SK-N-MC (cell line): ENCODE measurements at regions not wholly inside any gene's neighbourhood (a gene's known extent, or its start where the extent isn't known, plus 50 kb on each side); places are given as distances from the start of the nearest gene placed in this dataset.
"Not testable (repeated sequence)": the region's sequence is repeated elsewhere in the genome, so short reads cannot be mapped to it uniquely, and the experiment has no call there.

Experiments
- DNase-seq: peaks from one replicate; pipeline ENCODE4 v3.0.0-alpha.2; 2011; ENCODE audit warnings: low read depth, low spot score
- H3K27ac ChIP-seq: fragments of 200-600 bp; sonication (generic); 2 replicates; pipeline ENCODE4 v1.5.1; 2016; ENCODE audit warnings: mixed run types
- H3K36me3 ChIP-seq: fragments of 200-600 bp; sonication (generic); 2 replicates; pipeline ENCODE4 v1.6.1; 2017; ENCODE audit warnings: antibody characterized with exemption, low read length, mixed read lengths; ENCODE audit not compliant: insufficient read depth
- H3K4me3 ChIP-seq: fragments of 200-600 bp; sonication (generic); 2 replicates; pipeline ENCODE4 v1.5.1; 2016
- H3K9ac ChIP-seq: fragments of 200-600 bp; sonication (generic); 2 replicates; pipeline ENCODE4 v1.8.0; 2017; ENCODE audit warnings: mixed run types, mixed read lengths; ENCODE audit not compliant: insufficient read length
- H3K9me3 ChIP-seq: fragments of 200-600 bp; sonication (generic); 2 replicates; pipeline ENCODE4 v1.6.1; 2017; ENCODE audit warnings: low read depth, mild to moderate bottlenecking, antibody characterized with exemption, low read length, moderate library complexity, mixed read lengths
- EZH2 ChIP-seq: fragments of 200-600 bp; sonication (generic); IDR thresholded peaks from one replicate; pipeline ENCODE4 v1.6.1; 2017; ENCODE audit warnings: antibody characterized with exemption
- FOXP2 ChIP-seq: optimal IDR thresholded peaks from 2 replicates; pipeline ENCODE3; 2011; ENCODE audit warnings: mild to moderate bottlenecking, moderate library complexity; ENCODE audit not compliant: insufficient read depth; ENCODE audit errors: extremely low read length, control extremely low read depth
- POLR2AphosphoS5 ChIP-seq: IDR thresholded peaks from 2 replicates; pipeline ENCODE4 v1.6.1; 2012; ENCODE audit warnings: mild to moderate bottlenecking, low read depth, low read length, borderline replicate concordance

DNA sequence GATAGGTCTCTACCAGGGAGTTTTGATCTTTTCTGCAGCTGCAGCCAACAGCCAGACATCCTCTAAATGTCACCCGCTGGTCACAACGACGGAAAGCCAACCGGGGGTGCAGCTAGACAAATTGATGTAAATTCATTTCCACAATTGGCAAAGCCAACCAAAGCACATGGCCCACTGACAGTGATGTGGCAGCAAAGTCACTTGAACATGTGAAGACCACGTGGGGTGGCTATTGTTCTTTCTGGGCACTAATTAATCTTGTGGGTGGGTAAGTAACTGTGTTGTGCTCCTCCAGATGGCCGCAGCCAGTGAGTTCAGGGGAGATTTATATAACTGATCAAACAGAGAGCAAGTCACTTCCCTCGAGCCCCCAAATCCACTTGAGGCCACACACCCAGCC, 354.1 kb downstream of the ANKRD30A start:
- H3K9me3 ChIP-seq, result no peaks in the 10 kb centered on the region
- TF ChIP-seq POLR2AphosphoS5, result no peak
- TF ChIP-seq FOXP2, result no peak
- no peak for TF ChIP-seq EZH2
- DNase-seq, result no peak
- no peak overlapping the region for H3K27ac ChIP-seq
- H3K4me3 ChIP-seq, result no peak overlapping the region
- no peak overlapping the region for H3K9ac ChIP-seq
- no peaks in the 10 kb centered on the region for H3K36me3 ChIP-seq

DNA sequence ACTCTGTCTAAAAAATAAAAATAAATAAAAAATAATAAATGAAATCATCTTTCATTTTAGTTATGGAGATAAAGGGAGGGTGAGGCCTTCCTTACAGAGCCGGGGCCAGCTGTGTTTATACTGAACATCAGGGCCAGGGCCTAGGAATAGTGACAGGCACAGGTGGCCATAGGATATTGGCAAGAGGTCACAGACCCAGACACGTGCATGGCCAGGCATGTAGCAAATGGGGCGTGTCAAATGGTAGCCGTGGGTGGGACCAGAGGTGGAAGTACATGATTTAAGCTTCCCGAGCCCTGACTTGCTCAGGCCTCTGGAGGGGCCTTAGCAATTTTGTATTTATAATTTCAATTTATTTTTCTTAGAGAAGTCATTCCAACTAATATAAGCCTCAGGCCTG, 353.0 kb downstream of the ANKRD30A start:
- H3K9ac ChIP-seq, result no peak overlapping the region
- no peak for DNase-seq
- no peaks in the 10 kb centered on the region for H3K9me3 ChIP-seq
- H3K4me3 ChIP-seq, result no peak overlapping the region
- no peaks in the 10 kb centered on the region for H3K36me3 ChIP-seq
- TF ChIP-seq EZH2, result no peak
- no peak for TF ChIP-seq POLR2AphosphoS5
- TF ChIP-seq FOXP2, result no peak
- H3K27ac ChIP-seq, result no peak overlapping the region

DNA sequence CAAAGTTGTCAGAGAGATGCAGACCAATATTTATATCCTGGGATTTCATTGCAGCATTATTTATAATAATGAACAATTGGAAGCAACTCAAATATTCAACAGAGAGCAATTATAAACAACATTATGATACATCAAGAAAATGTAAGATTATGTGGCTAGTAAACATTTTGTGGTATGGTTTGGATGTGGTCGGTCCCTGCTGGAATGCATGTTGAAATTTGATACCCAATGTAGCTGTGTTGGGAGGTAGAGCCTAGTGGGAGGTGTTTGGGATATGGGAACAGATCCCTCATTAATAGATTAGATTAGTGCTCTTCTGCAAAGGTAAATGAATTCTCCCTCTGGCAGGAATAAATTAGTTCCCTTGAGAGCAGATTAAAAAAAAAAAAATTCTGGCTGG, 350.9 kb downstream of the ANKRD30A start:
- Histone ChIP-seq H3K4me3 (no peak overlapping the region), H3K9me3 (no peaks in the 10 kb centered on the region), H3K9ac (no peak overlapping the region), H3K36me3 (no peaks in the 10 kb centered on the region), H3K27ac (no peak overlapping the region)
- no peak for DNase-seq
- no peak for TF ChIP-seq FOXP2

DNA sequence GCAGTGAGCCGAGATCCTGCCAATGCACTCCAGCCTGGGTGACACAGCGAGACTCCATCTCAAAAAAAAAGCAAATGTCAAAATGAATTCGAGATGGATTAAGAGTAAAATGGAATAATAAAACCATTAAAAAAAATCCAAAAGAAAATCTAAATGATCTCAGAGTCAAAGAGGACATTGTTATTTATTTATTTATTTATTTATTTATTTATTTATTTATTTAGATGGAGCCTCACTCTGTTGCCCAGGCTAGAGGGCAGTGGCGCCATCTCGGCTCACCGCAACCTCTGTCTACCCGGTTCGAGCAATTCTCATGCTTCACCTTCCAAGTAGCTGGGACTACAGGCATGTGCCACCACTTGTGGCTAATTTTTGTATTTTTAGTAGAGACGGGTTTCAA, 349.2 kb downstream of the ANKRD30A start:
- H3K36me3 ChIP-seq, result no peaks in the 10 kb centered on the region
- DNase-seq, result no peak
- no peaks in the 10 kb centered on the region for H3K9me3 ChIP-seq
- H3K4me3 ChIP-seq, result no peak overlapping the region
- no peak overlapping the region for H3K9ac ChIP-seq
- H3K27ac ChIP-seq, result no peak overlapping the region
- TF ChIP-seq POLR2AphosphoS5 (no peak), EZH2 (no peak), FOXP2 (no peak)

- Histone ChIP-seq H3K36me3 (no peaks in the 10 kb centered on the region), H3K4me3 (no peak overlapping the region), H3K9ac (no peak overlapping the region), H3K9me3 (no peaks in the 10 kb centered on the region), H3K27ac (no peak overlapping the region)
- TF ChIP-seq POLR2AphosphoS5 (no peak), FOXP2 (no peak), EZH2 (no peak)
- no peak for DNase-seq
Observed at GRCh38 chr10:37473906-37474305, 348.5 kb downstream of the ANKRD30A start.

- Histone ChIP-seq H3K27ac (no peak overlapping the region), H3K36me3 (no peaks in the 10 kb centered on the region), H3K9ac (no peak overlapping the region), H3K9me3 (no peaks in the 10 kb centered on the region), H3K4me3 (no peak overlapping the region)
- DNase-seq, result no peak
- no peak for TF ChIP-seq POLR2AphosphoS5
Observed at GRCh38 chr10:37467246-37467645, 341.8 kb downstream of the ANKRD30A start.

DNA sequence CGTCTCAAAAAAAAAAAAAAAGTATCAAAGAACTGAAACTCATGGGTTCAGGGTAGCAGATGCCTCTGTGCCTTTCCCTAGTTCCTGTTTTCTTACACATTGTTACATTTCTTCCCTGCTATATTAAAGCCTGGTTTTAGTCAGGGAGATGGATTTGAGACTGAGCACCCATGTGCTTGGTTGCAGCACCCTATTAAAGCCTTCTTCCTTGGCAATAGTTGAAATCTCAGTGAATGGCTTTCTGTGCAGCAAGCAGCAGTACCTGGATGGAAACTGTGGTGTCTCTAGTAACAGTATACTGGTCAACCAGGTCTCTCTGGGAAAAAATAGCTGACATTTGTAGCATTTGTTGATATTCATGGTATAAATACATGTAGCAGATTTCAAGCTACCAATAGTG, 331.1 kb downstream of the ANKRD30A start:
- H3K27ac ChIP-seq, result no peak overlapping the region
- no peaks in the 10 kb centered on the region for H3K9me3 ChIP-seq
- no peak overlapping the region for H3K4me3 ChIP-seq
- H3K9ac ChIP-seq, result no peak overlapping the region
- no peaks in the 10 kb centered on the region for H3K36me3 ChIP-seq
- TF ChIP-seq FOXP2, result no peak
- TF ChIP-seq EZH2, result no peak
- TF ChIP-seq POLR2AphosphoS5, result no peak
- no peak for DNase-seq

DNA sequence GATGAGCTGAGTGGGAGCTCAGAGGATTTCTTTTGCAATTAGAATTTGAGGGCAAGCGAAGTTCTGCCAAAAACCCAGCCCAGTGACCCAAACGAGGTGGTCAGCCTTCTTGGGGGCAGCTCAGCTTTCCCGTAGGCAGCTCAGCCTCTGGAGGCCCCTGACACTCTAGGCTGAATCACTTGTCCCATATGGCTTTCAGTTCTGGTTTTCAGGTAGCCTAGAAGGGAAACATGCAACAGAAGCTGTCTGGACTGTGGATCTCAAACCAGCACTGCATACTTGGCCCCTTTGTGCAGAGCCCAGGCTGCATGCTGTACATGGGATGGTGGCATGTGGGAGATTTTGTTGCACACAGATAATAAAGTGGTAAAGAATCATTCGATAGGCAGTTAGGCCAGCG, 322.8 kb downstream of the ANKRD30A start:
- Histone ChIP-seq H3K27ac (no peak overlapping the region), H3K9me3 (no peaks in the 10 kb centered on the region), H3K9ac (no peak overlapping the region), H3K4me3 (no peak overlapping the region), H3K36me3 (no peaks in the 10 kb centered on the region)
- TF ChIP-seq POLR2AphosphoS5 (no peak), FOXP2 (no peak), EZH2 (no peak)
- DNase-seq, result no peak

DNA sequence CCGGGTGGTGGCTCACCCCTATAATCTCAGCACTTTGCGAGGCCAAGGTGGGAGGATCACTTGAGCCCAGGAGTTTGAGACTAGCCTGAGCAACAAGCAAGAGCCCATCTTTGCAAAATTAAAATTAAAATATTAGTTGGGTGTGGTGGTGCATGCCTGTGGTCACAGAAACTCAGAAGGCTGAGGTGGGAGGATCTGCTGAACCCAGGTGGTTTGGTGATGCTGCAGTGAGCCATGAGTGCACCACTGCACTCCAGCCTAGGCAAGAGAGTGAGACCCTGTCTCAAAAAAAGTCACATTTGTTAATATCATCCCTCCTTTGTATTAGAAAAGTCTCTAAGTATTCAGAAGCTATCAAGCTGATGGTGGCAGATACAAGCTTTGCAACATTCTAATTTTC, 317.5 kb downstream of the ANKRD30A start:
- no peak for TF ChIP-seq POLR2AphosphoS5
- Histone ChIP-seq H3K9me3 (no peaks in the 10 kb centered on the region), H3K27ac (no peak overlapping the region), H3K4me3 (no peak overlapping the region), H3K9ac (no peak overlapping the region), H3K36me3 (no peaks in the 10 kb centered on the region)
- no peak for DNase-seq

DNA sequence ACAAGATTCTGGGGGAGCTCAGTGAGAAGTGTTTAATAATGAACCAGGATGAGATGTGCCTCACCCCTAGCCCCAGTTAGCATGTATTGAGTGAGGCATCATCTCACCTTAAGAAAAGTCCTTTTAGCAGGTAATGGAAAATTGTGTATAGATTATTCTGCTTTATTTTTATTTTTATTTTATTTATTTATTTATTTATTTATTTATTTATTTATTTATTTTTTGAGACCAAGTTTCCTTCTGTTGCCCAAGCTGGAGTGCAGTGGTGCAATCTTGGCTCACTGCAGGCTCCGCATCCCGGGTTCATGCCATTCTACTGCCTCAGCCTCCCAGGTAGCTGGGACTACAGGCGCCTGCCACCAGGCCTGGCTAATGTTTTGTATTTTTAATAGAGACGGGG, 315.8 kb downstream of the ANKRD30A start:
- not testable (repeated sequence) for H3K27ac ChIP-seq, H3K36me3 ChIP-seq, H3K4me3 ChIP-seq, DNase-seq, H3K9ac ChIP-seq, H3K9me3 ChIP-seq
